PC-3 (cell line): ENCODE measurements at regions not wholly inside any gene's neighbourhood (a gene's known extent, or its start where the extent isn't known, plus 50 kb on each side); places are given as distances from the start of the nearest gene placed in this dataset.

Experiments
- ATAC-seq: fragments of 200-7000 bp; cut with Tn5 transposase; 2 replicates; pipeline ENCODE4 v1.9.1; 2020; ENCODE audit warnings: mild to moderate bottlenecking, moderate library complexity
- BruUV-seq: library from RNA; stranded (reverse); fragments of 400-500 nt; replicated peaks from 2 replicates; lab custom pipeline; 2021; lab: Mats Ljungman, UMichigan
- CTCF ChIA-PET: fragments of 300-600 bp; sonication (Branson Sonifier 250); formaldehyde crosslinking; loops from one replicate; lab custom pipeline; 2022; ENCODE audit warnings: antibody characterized with exemption; lab: Charles Lee
- POLR2A ChIA-PET: fragments of 300-600 bp; sonication (Branson Sonifier 250); formaldehyde crosslinking; loops from one replicate; lab custom pipeline; 2022; ENCODE audit warnings: antibody characterized with exemption; ENCODE audit not compliant: unreplicated experiment; lab: Charles Lee
- DNase-seq: peaks from one replicate; pipeline ENCODE4 v3.0.0-alpha.2; 2015
- H2AFZ ChIP-seq: fragments of 300-600 bp; sonication (generic); 2 replicates; pipeline ENCODE4 v1.6.0; 2016; ENCODE audit warnings: antibody characterized with exemption, low read length
- H3F3A ChIP-seq: fragments of 300-600 bp; sonication (generic); one replicate; pipeline ENCODE4 v1.6.0; 2017; ENCODE audit warnings: antibody characterized with exemption, low read length, control low read depth, mild to moderate bottlenecking; ENCODE audit not compliant: unreplicated experiment
- H3K27ac ChIP-seq: fragments of 300-600 bp; sonication (generic); 2 replicates; pipeline ENCODE4 v1.5.1; 2016; ENCODE audit warnings: mild to moderate bottlenecking, low read length
- H3K27me3 ChIP-seq: fragments of 300-600 bp; sonication (generic); 2 replicates; pipeline ENCODE4 v1.6.1; 2016; ENCODE audit warnings: low read length, mixed read lengths
- H3K36me3 ChIP-seq: fragments of 300-600 bp; sonication (generic); 2 replicates; pipeline ENCODE4 v1.6.1; 2016; ENCODE audit warnings: low read depth, mixed run types, low read length, mixed read lengths
- H3K4me1 ChIP-seq: fragments of 300-600 bp; sonication (generic); 2 replicates; pipeline ENCODE4 v1.5.1; 2016; ENCODE audit warnings: low read length; ENCODE audit not compliant: insufficient read depth
- H3K4me2 ChIP-seq: fragments of 300-600 bp; sonication (generic); 2 replicates; pipeline ENCODE4 v1.6.0; 2016; ENCODE audit warnings: low read length
- H3K4me3 ChIP-seq: fragments of 300-600 bp; sonication (generic); 2 replicates; pipeline ENCODE4 v1.5.1; 2016; ENCODE audit warnings: mild to moderate bottlenecking, low read length, mixed read lengths
- H3K79me2 ChIP-seq: fragments of 300-600 bp; sonication (generic); 2 replicates; pipeline ENCODE4 v1.6.1; 2017; ENCODE audit warnings: low read length, mixed read lengths
- H3K9ac ChIP-seq: fragments of 300-600 bp; sonication (generic); 2 replicates; pipeline ENCODE4 v1.6.0; 2016; ENCODE audit warnings: mild to moderate bottlenecking, low read length
- H3K9me2 ChIP-seq: fragments of 300-600 bp; sonication (generic); replicated peaks from 2 replicates; pipeline ENCODE4 v1.6.1; 2016; ENCODE audit warnings: mixed run types, low read length, mixed read lengths
- H3K9me3 ChIP-seq: fragments of 300-600 bp; sonication (generic); 2 replicates; pipeline ENCODE4 v1.6.1; 2016; ENCODE audit warnings: low read length, mixed read lengths
- H4K20me1 ChIP-seq: fragments of 300-600 bp; sonication (generic); 2 replicates; pipeline ENCODE4 v1.6.1; 2016; ENCODE audit warnings: low read length, mixed read lengths
- CTCF ChIP-seq: fragments of 300-600 bp; sonication (generic); conservative IDR thresholded peaks from 2 replicates; pipeline ENCODE4 v1.5.1; 2017; ENCODE audit warnings: antibody characterized with exemption, low read depth, mild to moderate bottlenecking, low read length
- EZH2 ChIP-seq: fragments of 300-600 bp; sonication (generic); IDR thresholded peaks from one replicate; pipeline ENCODE4 v1.6.1; 2017; ENCODE audit warnings: antibody characterized with exemption, mild to moderate bottlenecking, low read length; ENCODE audit not compliant: unreplicated experiment
- EZH2phosphoT487 ChIP-seq: fragments of 300-600 bp; sonication (generic); IDR thresholded peaks from 2 replicates; pipeline ENCODE4 v1.6.1; 2018; ENCODE audit warnings: mild to moderate bottlenecking, antibody characterized with exemption, low read length, borderline replicate concordance
- intact Hi-C: fragments of 100-400 bp; cut with micrococcal nuclease; formaldehyde crosslinking; loops from 2 replicates; pipeline ENCODE4 v1.9.0; 2023

DNA sequence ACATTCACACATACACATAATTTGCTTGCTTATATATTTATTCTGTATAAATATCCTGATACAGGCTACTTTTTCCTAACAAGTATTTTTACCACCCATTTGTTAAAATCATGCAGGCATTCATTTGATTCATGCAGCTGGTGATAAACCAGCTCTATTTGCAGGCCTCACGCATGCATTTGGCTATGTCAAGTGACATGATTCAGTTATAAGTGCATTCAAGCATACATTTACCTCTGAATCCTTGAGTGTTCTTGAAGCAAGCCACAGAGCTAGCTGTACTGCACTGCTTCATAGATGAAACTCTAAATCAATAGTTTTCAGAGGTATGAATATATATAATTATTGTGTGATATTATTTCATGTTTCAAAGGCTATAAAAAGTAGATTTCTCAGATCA, 544.0 kb upstream of the AGA start:
- Histone ChIP-seq H3F3A (no peaks in the 10 kb centered on the region), H3K4me1 (0 out of 2 replicates have a peak, but pooled peaks cover 3% of the 10 kb centered on the region), H3K9ac (no peak overlapping the region), H3K27ac (no peak overlapping the region), H4K20me1 (no peaks in the 10 kb centered on the region), H3K79me2 (no peaks in the 10 kb centered on the region), H3K4me2 (no peak overlapping the region), H3K9me3 (no peaks in the 10 kb centered on the region), H3K27me3 (no peaks in the 10 kb centered on the region), H3K4me3 (no peak overlapping the region), H3K9me2 (no peaks in the 10 kb centered on the region), H2AFZ (no peak overlapping the region), H3K36me3 (no peaks in the 10 kb centered on the region)
- CTCF ChIA-PET, result no interaction called here
- BruUV-seq, result no TSS peak
- no peak for ATAC-seq
- TF ChIP-seq CTCF, result no peak
- no peak for TF ChIP-seq EZH2phosphoT487
- TF ChIP-seq EZH2, result no peak
- intact Hi-C loops, result no loop called here
- POLR2A ChIA-PET, result no interaction called here
- no peak for DNase-seq

DNA sequence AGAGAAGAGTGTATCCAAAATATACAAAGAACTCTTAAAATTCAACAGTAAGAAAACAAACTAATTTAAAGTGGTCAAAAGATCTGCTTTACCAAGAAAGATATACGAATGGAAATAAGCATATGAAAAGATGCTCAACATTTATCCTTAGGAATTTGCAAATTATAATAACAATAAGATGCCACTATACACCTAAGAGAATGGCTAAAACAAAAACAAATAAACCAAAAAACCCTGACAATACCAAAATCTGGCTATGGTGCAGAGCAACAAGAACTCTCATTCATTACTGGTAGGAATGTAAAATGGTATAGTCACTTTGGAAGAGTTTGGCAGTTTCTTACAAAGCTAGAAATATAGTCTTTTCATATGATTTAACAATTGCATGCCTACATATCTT, 545.7 kb upstream of the AGA start:
- Histone ChIP-seq H3K79me2 (no peaks in the 10 kb centered on the region), H3K4me2 (no peak overlapping the region), H3K27ac (no peak overlapping the region), H3K9ac (no peak overlapping the region), H3F3A (no peaks in the 10 kb centered on the region), H3K9me2 (no peaks in the 10 kb centered on the region), H3K4me3 (no peak overlapping the region), H3K4me1 (0 out of 2 replicates have a peak, but pooled peaks cover 3% of the 10 kb centered on the region), H2AFZ (no peak overlapping the region), H3K27me3 (no peaks in the 10 kb centered on the region), H3K9me3 (no peaks in the 10 kb centered on the region), H3K36me3 (no peaks in the 10 kb centered on the region), H4K20me1 (no peaks in the 10 kb centered on the region)
- ChIA-PET POLR2A (no interaction called here), CTCF (no interaction called here)
- TF ChIP-seq EZH2, result no peak
- BruUV-seq, result no TSS peak
- DNase-seq (no peak), ATAC-seq (no peak)
- intact Hi-C loops, result no loop called here

- no TSS peak for BruUV-seq
- no peak for ATAC-seq
- Histone ChIP-seq H3K36me3 (no peaks in the 10 kb centered on the region), H4K20me1 (no peaks in the 10 kb centered on the region), H3F3A (no peaks in the 10 kb centered on the region), H3K9me3 (no peaks in the 10 kb centered on the region), H3K9me2 (no peaks in the 10 kb centered on the region), H3K4me1 (0 out of 2 replicates have a peak, but pooled peaks cover 3% of the 10 kb centered on the region), H3K27me3 (no peaks in the 10 kb centered on the region), H3K4me2 (no peak overlapping the region), H3K79me2 (no peaks in the 10 kb centered on the region), H3K27ac (no peak overlapping the region), H3K4me3 (no peak overlapping the region), H2AFZ (no peak overlapping the region), H3K9ac (no peak overlapping the region)
- intact Hi-C loops, result no loop called here
- ChIA-PET POLR2A (no interaction called here), CTCF (no interaction called here)
- no peak for DNase-seq
- TF ChIP-seq EZH2, result no peak
- no peak for TF ChIP-seq EZH2phosphoT487
- no peak for TF ChIP-seq CTCF
Measured at GRCh38 chr4:177989503-177990201, 547.4 kb upstream of the AGA start.
